ENCODE measurements at regions not wholly inside any gene's neighbourhood (a gene's known extent, or its start where the extent isn't known, plus 50 kb on each side); places are given as distances from the start of the nearest gene placed in this dataset.

- Histone ChIP-seq H3K36me3 (ENCODE audit: control insufficient read depth in 5 of 5, insufficient read depth in 5 of 5, low read length in 5 of 5) (no peaks in the 10 kb centered on the region), H3K27ac (ENCODE audit: low read depth, low read length) (no peak overlapping the region), H3K4me1 (ENCODE audit: control insufficient read depth in 5 of 5, insufficient read depth in 5 of 5, low read length in 5 of 5) (no peaks in the 10 kb centered on the region), H3K9ac (ENCODE audit: low read length in 5 of 5) (no peak overlapping the region), H3K4me3 (ENCODE audit: low read depth in 1 of 5, low read length in 5 of 5) (no peak overlapping the region), H3K27me3 (ENCODE audit: control insufficient read depth in 5 of 5, insufficient read depth in 4 of 5, low read length in 5 of 5) (peaks cover 0 to 2% (median 0%) of the 10 kb centered on the region in 5 donors), H3K9me3 (ENCODE audit: control insufficient read depth in 5 of 5, low read length in 5 of 5) (no peaks in the 10 kb centered on the region)
Observed at GRCh38 chr19:28242317-28242927, 970.5 kb downstream of the UQCRFS1 start.

- H3K27me3 ChIP-seq (ENCODE audit: control insufficient read depth in 5 of 5, insufficient read depth in 4 of 5, low read length in 5 of 5) = peaks cover 0 to 14% (median 2%) of the 10 kb centered on the region in 5 donors
- H3K4me3 ChIP-seq (ENCODE audit: low read depth in 1 of 5, low read length in 5 of 5) = no peak overlapping the region
- H3K9ac ChIP-seq (ENCODE audit: low read length in 5 of 5) = no peak overlapping the region
- H3K4me1 ChIP-seq (ENCODE audit: control insufficient read depth in 5 of 5, insufficient read depth in 5 of 5, low read length in 5 of 5) = no peaks in the 10 kb centered on the region
- H3K27ac ChIP-seq (ENCODE audit: low read depth, low read length) = no peak overlapping the region
- peaks cover 0 to 2% (median 0%) of the 10 kb centered on the region in 5 donors for H3K9me3 ChIP-seq (ENCODE audit: control insufficient read depth in 5 of 5, low read length in 5 of 5)
- H3K36me3 ChIP-seq (ENCODE audit: control insufficient read depth in 5 of 5, insufficient read depth in 5 of 5, low read length in 5 of 5) = no peaks in the 10 kb centered on the region
Observed at GRCh38 chr19:28239270-28239669, 973.7 kb downstream of the UQCRFS1 start.

- H3K4me1 ChIP-seq (ENCODE audit: control insufficient read depth in 5 of 5, insufficient read depth in 5 of 5, low read length in 5 of 5) = no peaks in the 10 kb centered on the region
- H3K36me3 ChIP-seq (ENCODE audit: control insufficient read depth in 5 of 5, insufficient read depth in 5 of 5, low read length in 5 of 5) = no peaks in the 10 kb centered on the region
- peaks cover 0 to 14% (median 2%) of the 10 kb centered on the region in 5 donors for H3K27me3 ChIP-seq (ENCODE audit: control insufficient read depth in 5 of 5, insufficient read depth in 4 of 5, low read length in 5 of 5)
- peaks cover 0 to 2% (median 0%) of the 10 kb centered on the region in 5 donors for H3K9me3 ChIP-seq (ENCODE audit: control insufficient read depth in 5 of 5, low read length in 5 of 5)
- H3K4me3 ChIP-seq (ENCODE audit: low read depth in 1 of 5, low read length in 5 of 5) = no peak overlapping the region
- no peak overlapping the region for H3K27ac ChIP-seq (ENCODE audit: low read depth, low read length)
- H3K9ac ChIP-seq (ENCODE audit: low read length in 5 of 5) = no peak overlapping the region
Observed at GRCh38 chr19:28238270-28238820, 974.6 kb downstream of the UQCRFS1 start.

- Histone ChIP-seq H3K9me3 (ENCODE audit: control insufficient read depth in 5 of 5, low read length in 5 of 5) (peaks cover 0 to 2% (median 0%) of the 10 kb centered on the region in 5 donors), H3K27me3 (ENCODE audit: control insufficient read depth in 5 of 5, insufficient read depth in 4 of 5, low read length in 5 of 5) (peaks cover 0 to 14% (median 2%) of the 10 kb centered on the region in 5 donors), H3K9ac (ENCODE audit: low read length in 5 of 5) (no peak overlapping the region), H3K4me3 (ENCODE audit: low read depth in 1 of 5, low read length in 5 of 5) (no peak overlapping the region), H3K27ac (ENCODE audit: low read depth, low read length) (no peak overlapping the region), H3K36me3 (ENCODE audit: control insufficient read depth in 5 of 5, insufficient read depth in 5 of 5, low read length in 5 of 5) (no peaks in the 10 kb centered on the region), H3K4me1 (ENCODE audit: control insufficient read depth in 5 of 5, insufficient read depth in 5 of 5, low read length in 5 of 5) (no peaks in the 10 kb centered on the region)
Observed at GRCh38 chr19:28235606-28236125, 977.3 kb downstream of the UQCRFS1 start.

- Histone ChIP-seq H3K27me3 (ENCODE audit: control insufficient read depth in 5 of 5, insufficient read depth in 4 of 5, low read length in 5 of 5) (peaks cover 0 to 14% (median 2%) of the 10 kb centered on the region in 5 donors), H3K4me3 (ENCODE audit: low read depth in 1 of 5, low read length in 5 of 5) (no peak overlapping the region), H3K4me1 (ENCODE audit: control insufficient read depth in 5 of 5, insufficient read depth in 5 of 5, low read length in 5 of 5) (no peaks in the 10 kb centered on the region), H3K9ac (ENCODE audit: low read length in 5 of 5) (no peak overlapping the region), H3K27ac (ENCODE audit: low read depth, low read length) (no peak overlapping the region), H3K9me3 (ENCODE audit: control insufficient read depth in 5 of 5, low read length in 5 of 5) (peaks cover 0 to 2% (median 0%) of the 10 kb centered on the region in 5 donors), H3K36me3 (ENCODE audit: control insufficient read depth in 5 of 5, insufficient read depth in 5 of 5, low read length in 5 of 5) (no peaks in the 10 kb centered on the region)
Observed at GRCh38 chr19:28234637-28235036, 978.3 kb downstream of the UQCRFS1 start.

- Histone ChIP-seq H3K27ac (ENCODE audit: low read depth, low read length) (no peak overlapping the region), H3K4me3 (ENCODE audit: low read depth in 1 of 5, low read length in 5 of 5) (no peak overlapping the region), H3K27me3 (ENCODE audit: control insufficient read depth in 5 of 5, insufficient read depth in 4 of 5, low read length in 5 of 5) (peaks cover 0 to 4% (median 0%) of the 10 kb centered on the region in 5 donors)
Observed at GRCh38 chr19:28228854-28229253, 984.1 kb downstream of the UQCRFS1 start.

GRCh38 chr19:28224441-28224840 is 988.5 kb downstream of the UQCRFS1 start:
- H3K27me3 ChIP-seq (ENCODE audit: control insufficient read depth in 5 of 5, insufficient read depth in 4 of 5, low read length in 5 of 5) = peaks cover 0 to 4% (median 2%) of the 10 kb centered on the region in 5 donors
- no peaks in the 10 kb centered on the region for H3K4me1 ChIP-seq (ENCODE audit: control insufficient read depth in 5 of 5, insufficient read depth in 5 of 5, low read length in 5 of 5)
- H3K9ac ChIP-seq (ENCODE audit: low read length in 5 of 5) = no peak overlapping the region
- H3K4me3 ChIP-seq (ENCODE audit: low read depth in 1 of 5, low read length in 5 of 5) = no peak overlapping the region
- no peak overlapping the region for H3K27ac ChIP-seq (ENCODE audit: low read depth, low read length)
- H3K9me3 ChIP-seq (ENCODE audit: control insufficient read depth in 5 of 5, low read length in 5 of 5) = no peaks in the 10 kb centered on the region
- no peaks in the 10 kb centered on the region for H3K36me3 ChIP-seq (ENCODE audit: control insufficient read depth in 5 of 5, insufficient read depth in 5 of 5, low read length in 5 of 5)

More at GRCh38 chr19:28228854-28229253, 984.1 kb downstream of the UQCRFS1 start:
- Histone ChIP-seq H3K9ac (ENCODE audit: low read length in 5 of 5) (no peak overlapping the region), H3K9me3 (ENCODE audit: control insufficient read depth in 5 of 5, low read length in 5 of 5) (no peaks in the 10 kb centered on the region), H3K4me1 (ENCODE audit: control insufficient read depth in 5 of 5, insufficient read depth in 5 of 5, low read length in 5 of 5) (no peaks in the 10 kb centered on the region), H3K36me3 (ENCODE audit: control insufficient read depth in 5 of 5, insufficient read depth in 5 of 5, low read length in 5 of 5) (no peaks in the 10 kb centered on the region)

GRCh38 chr19:28221736-28222135 is 991.2 kb downstream of the UQCRFS1 start:
- Histone ChIP-seq H3K9me3 (ENCODE audit: control insufficient read depth in 5 of 5, low read length in 5 of 5) (no peaks in the 10 kb centered on the region), H3K9ac (ENCODE audit: low read length in 5 of 5) (no peak overlapping the region), H3K36me3 (ENCODE audit: control insufficient read depth in 5 of 5, insufficient read depth in 5 of 5, low read length in 5 of 5) (no peaks in the 10 kb centered on the region), H3K4me1 (ENCODE audit: control insufficient read depth in 5 of 5, insufficient read depth in 5 of 5, low read length in 5 of 5) (no peaks in the 10 kb centered on the region), H3K27ac (ENCODE audit: low read depth, low read length) (no peak overlapping the region), H3K4me3 (ENCODE audit: low read depth in 1 of 5, low read length in 5 of 5) (no peak overlapping the region), H3K27me3 (ENCODE audit: control insufficient read depth in 5 of 5, insufficient read depth in 4 of 5, low read length in 5 of 5) (peaks cover 2 to 4% (median 3%) of the 10 kb centered on the region in 5 donors)

GRCh38 chr19:28218728-28219127 is 994.2 kb downstream of the UQCRFS1 start:
- Histone ChIP-seq H3K27ac (ENCODE audit: low read depth, low read length) (no peak overlapping the region), H3K36me3 (ENCODE audit: control insufficient read depth in 5 of 5, insufficient read depth in 5 of 5, low read length in 5 of 5) (no peaks in the 10 kb centered on the region), H3K9me3 (ENCODE audit: control insufficient read depth in 5 of 5, low read length in 5 of 5) (no peaks in the 10 kb centered on the region), H3K4me3 (ENCODE audit: low read depth in 1 of 5, low read length in 5 of 5) (no peak overlapping the region), H3K27me3 (ENCODE audit: control insufficient read depth in 5 of 5, insufficient read depth in 4 of 5, low read length in 5 of 5) (peaks cover 0 to 3% (median 3%) of the 10 kb centered on the region in 5 donors), H3K4me1 (ENCODE audit: control insufficient read depth in 5 of 5, insufficient read depth in 5 of 5, low read length in 5 of 5) (no peaks in the 10 kb centered on the region), H3K9ac (ENCODE audit: low read length in 5 of 5) (no peak overlapping the region)

- no peaks in the 10 kb centered on the region for H3K9me3 ChIP-seq (ENCODE audit: control insufficient read depth in 5 of 5, low read length in 5 of 5)
- H3K9ac ChIP-seq (ENCODE audit: low read length in 5 of 5) = no peak overlapping the region
- H3K4me3 ChIP-seq (ENCODE audit: low read depth in 1 of 5, low read length in 5 of 5) = no peak overlapping the region
- no peaks in the 10 kb centered on the region for H3K36me3 ChIP-seq (ENCODE audit: control insufficient read depth in 5 of 5, insufficient read depth in 5 of 5, low read length in 5 of 5)
- peaks cover 0 to 3% (median 1%) of the 10 kb centered on the region in 5 donors for H3K4me1 ChIP-seq (ENCODE audit: control insufficient read depth in 5 of 5, insufficient read depth in 5 of 5, low read length in 5 of 5)
- no peak overlapping the region for H3K27ac ChIP-seq (ENCODE audit: low read depth, low read length)
- peaks cover 0 to 3% (median 3%) of the 10 kb centered on the region in 5 donors for H3K27me3 ChIP-seq (ENCODE audit: control insufficient read depth in 5 of 5, insufficient read depth in 4 of 5, low read length in 5 of 5)
Observed at GRCh38 chr19:28217022-28217421, 995.9 kb downstream of the UQCRFS1 start.
